H1 (cell line): ENCODE measurements at regions not wholly inside any gene's neighbourhood (a gene's known extent, or its start where the extent isn't known, plus 50 kb on each side); places are given as distances from the start of the nearest gene placed in this dataset.

Experiments
- CTCF ChIA-PET: fragments of 300-600 bp; sonication (Branson Sonifier 250); formaldehyde crosslinking; loops from one replicate; lab custom pipeline; 2021; ENCODE audit not compliant: partially characterized antibody; lab: Charles Lee
- POLR2A ChIA-PET: fragments of 300-600 bp; sonication (Branson Sonifier 250); formaldehyde crosslinking; loops from one replicate; lab custom pipeline; 2021; ENCODE audit warnings: inconsistent platforms; ENCODE audit not compliant: partially characterized antibody; lab: Charles Lee
- DNase-seq, 2 experiments: peaks; one replicate each; pipeline versions ENCODE4 v3.0.0 to v3.0.0-alpha.2; 2010 to 2022; ENCODE audit warnings: low spot score in 2 of 2, low read depth in 1 of 2, mixed read lengths in 1 of 2
- FAIRE-seq: peaks from 2 replicates; lab custom pipeline; 2011; peaks lifted over from hg19 to GRCh38; lab: Jason Lieb, UNC
- H2AFZ ChIP-seq: 2 replicates; pipeline ENCODE4 v1.8.1; 2012; ENCODE audit warnings: low read length, inconsistent platforms
- H2AK5ac ChIP-seq: 2 replicates; pipeline ENCODE4 v1.6.1; 2013; ENCODE audit warnings: low read depth, low read length
- H2BK120ac ChIP-seq: replicated peaks from 2 replicates; pipeline ENCODE3; 2013; ENCODE audit warnings: low read depth, low read length, inconsistent platforms
- H2BK12ac ChIP-seq: 2 replicates; pipeline ENCODE4 v1.6.1; 2013; ENCODE audit warnings: low read depth, low read length
- H2BK15ac ChIP-seq: 2 replicates; pipeline ENCODE4 v1.6.1; 2013; ENCODE audit warnings: low read length
- H2BK20ac ChIP-seq: 2 replicates; pipeline ENCODE4 v1.6.1; 2013; ENCODE audit warnings: low read length
- H2BK5ac ChIP-seq: 2 replicates; pipeline ENCODE4 v1.6.1; 2013; ENCODE audit warnings: low read depth, low read length
- H3K14ac ChIP-seq: 2 replicates; pipeline ENCODE4 v1.6.1; 2013; ENCODE audit warnings: inconsistent platforms; ENCODE audit not compliant: insufficient read length
- H3K18ac ChIP-seq: 2 replicates; pipeline ENCODE4 v1.6.1; 2013; ENCODE audit warnings: low read length; ENCODE audit errors: extremely low read depth
- H3K23ac ChIP-seq: 2 replicates; pipeline ENCODE4 v1.6.1; 2013; ENCODE audit warnings: inconsistent platforms; ENCODE audit not compliant: insufficient read length
- H3K23me2 ChIP-seq: 2 replicates; pipeline ENCODE4 v1.6.1; 2013; ENCODE audit warnings: low read depth, low read length
- H3K27ac ChIP-seq: 2 replicates; pipeline ENCODE4 v1.6.1; 2011; ENCODE audit warnings: low read depth, low read length, inconsistent platforms
- H3K27me3 ChIP-seq, 4 experiments: replicated peaks in 1 of 4; 1 replicate in 1 of 4; 2 replicates in 3 of 4; pipeline versions ENCODE4 v1.6.1 to v1.8.1; 2011 to 2013; ENCODE audit warnings: low read length in 3 of 4, mild to moderate bottlenecking in 3 of 4, inconsistent platforms in 2 of 4, mixed read lengths in 2 of 4, moderate library complexity in 1 of 4; ENCODE audit not compliant: control insufficient read depth in 3 of 4, insufficient read depth in 3 of 4; ENCODE audit errors: extremely low read depth in 1 of 4
- H3K36me3 ChIP-seq, 4 experiments: 2 replicates each; pipeline versions ENCODE4 v1.6.1 to v1.8.1; 2011 to 2013; ENCODE audit warnings: mild to moderate bottlenecking in 4 of 4, low read length in 3 of 4, moderate library complexity in 2 of 4, control low read depth in 1 of 4, inconsistent platforms in 1 of 4; ENCODE audit not compliant: insufficient read depth in 4 of 4, control insufficient read depth in 2 of 4
- H3K4ac ChIP-seq: replicated peaks from 2 replicates; pipeline ENCODE3; 2013; ENCODE audit warnings: low read length, low read depth, mixed read lengths, inconsistent platforms; ENCODE audit not compliant: insufficient read length
- H3K4me1 ChIP-seq, 4 experiments: replicated peaks in 1 of 4; 1 replicate in 1 of 4; 2 replicates in 3 of 4; pipeline versions ENCODE4 v1.6.1 to v1.8.1; 2011 to 2013; ENCODE audit warnings: low read length in 3 of 4, inconsistent platforms in 2 of 4, mixed read lengths in 1 of 4; ENCODE audit not compliant: insufficient read depth in 4 of 4, control insufficient read depth in 3 of 4
- H3K4me2 ChIP-seq, 2 experiments: 2 replicates each; pipeline versions ENCODE4 v1.6.1 to v1.8.1; 2011 to 2013; ENCODE audit warnings: low read depth in 2 of 2, low read length in 2 of 2, control low read depth in 1 of 2, inconsistent platforms in 1 of 2, mild to moderate bottlenecking in 1 of 2; ENCODE audit not compliant: insufficient read depth in 1 of 2
- H3K4me3 ChIP-seq, 4 experiments: fragments of 200-600, 300-600 bp in 1 of 4; sonication (generic), shearing (Covaris generic), sonication (Bioruptor Twin) in 1 of 4; 2 replicates each; pipeline versions ENCODE4 v1.5.1 to v1.8.1; 2011 to 2016; ENCODE audit warnings: low read length in 4 of 4, low read depth in 3 of 4, control low read depth in 2 of 4, inconsistent platforms in 2 of 4, mild to moderate bottlenecking in 2 of 4, mixed read lengths in 1 of 4, moderate library complexity in 1 of 4; ENCODE audit not compliant: insufficient read depth in 2 of 4; ENCODE audit errors: extremely low read depth in 1 of 4
- H3K56ac ChIP-seq: replicated peaks from 2 replicates; pipeline ENCODE3; 2013; ENCODE audit warnings: low read depth, mild to moderate bottlenecking, mixed read lengths, low read length, inconsistent platforms; ENCODE audit not compliant: insufficient read length
- H3K79me1 ChIP-seq: 2 replicates; pipeline ENCODE4 v1.6.1; 2013; ENCODE audit warnings: low read depth, low read length, control low read depth
- H3K79me2 ChIP-seq, 2 experiments: 2 replicates each; pipeline versions ENCODE4 v1.6.1 to v1.8.1; 2012 to 2013; ENCODE audit warnings: low read length in 2 of 2, mild to moderate bottlenecking in 2 of 2, inconsistent platforms in 1 of 2; ENCODE audit not compliant: insufficient read depth in 2 of 2, control insufficient read depth in 1 of 2
- H3K9ac ChIP-seq, 4 experiments: replicated peaks in 1 of 4; 1 replicate in 1 of 4; 2 replicates in 3 of 4; pipeline versions ENCODE4 v1.6.1 to v1.8.1; 2011 to 2013; ENCODE audit warnings: low read depth in 3 of 4, low read length in 3 of 4, control low read depth in 2 of 4, mild to moderate bottlenecking in 2 of 4, moderate library complexity in 2 of 4, inconsistent platforms in 1 of 4; ENCODE audit errors: extremely low read depth in 1 of 4
- H3K9me3 ChIP-seq, 2 experiments: 2 replicates each; pipeline versions ENCODE4 v1.6.1 to v1.8.1; 2012 to 2013; ENCODE audit warnings: mild to moderate bottlenecking in 2 of 2, moderate library complexity in 2 of 2, control low read depth in 1 of 2, inconsistent platforms in 1 of 2, low read depth in 1 of 2, low read length in 1 of 2, mixed read lengths in 1 of 2; ENCODE audit not compliant: insufficient read depth in 2 of 2
- H4K20me1 ChIP-seq, 2 experiments: replicated peaks in 1 of 2; 2 replicates each; pipeline versions ENCODE3 to v1.8.1; 2011 to 2013; ENCODE audit warnings: inconsistent platforms in 2 of 2, low read length in 2 of 2, mild to moderate bottlenecking in 1 of 2; ENCODE audit not compliant: insufficient read depth in 2 of 2, control insufficient read depth in 1 of 2
- H4K5ac ChIP-seq: 2 replicates; pipeline ENCODE4 v1.6.1; 2013; ENCODE audit warnings: low read length, low read depth, mixed read lengths, inconsistent platforms; ENCODE audit not compliant: insufficient read length
- H4K8ac ChIP-seq: 2 replicates; pipeline ENCODE4 v1.8.0; 2013; ENCODE audit warnings: mild to moderate bottlenecking, moderate library complexity, low read length, inconsistent platforms; ENCODE audit not compliant: insufficient read depth; ENCODE audit errors: extremely low read depth
- H4K91ac ChIP-seq: replicated peaks from 2 replicates; pipeline ENCODE3; 2013; ENCODE audit warnings: low read length, mixed read lengths, inconsistent platforms; ENCODE audit not compliant: insufficient read length
- BCL11A ChIP-seq, 2 experiments: IDR thresholded peaks; one replicate each; pipeline ENCODE4 v1.6.1; 2011; ENCODE audit warnings: low read depth in 2 of 2, low read length in 2 of 2, mild to moderate bottlenecking in 2 of 2
- TBP ChIP-seq: IDR thresholded peaks from 2 replicates; pipeline ENCODE4 v1.6.1; 2011; ENCODE audit warnings: low read depth, low read length, improper control_type of control experiment
- WGBS, 2 experiments: shearing (Covaris generic) in 1 of 2; methylation state at CpG; one replicate each; pipeline versions ENCODE4 v1.1.6 to v1.1.7; 2013 to 2015; ENCODE audit warnings: low lambda C conversion rate in 2 of 2, mixed read lengths in 2 of 2, inconsistent platforms in 1 of 2, low coverage in 1 of 2, missing lambda C conversion rate in 1 of 2; ENCODE audit not compliant: insufficient replicate concordance in 2 of 2, insufficient coverage in 1 of 2, insufficient read length in 1 of 2; ENCODE audit errors: extremely low coverage in 1 of 2, missing lambda C conversion rate in 1 of 2; 5-methylcytosine and 5-hydroxymethylcytosine counted together

- Histone ChIP-seq H3K23ac (no peak overlapping the region), H3K27ac (no peak overlapping the region), H3K36me3 (no peaks in the 10 kb centered on the region), H2BK15ac (no peak overlapping the region), H2AK5ac (no peak overlapping the region), H4K91ac (no peak overlapping the region), H3K9ac (no peak overlapping the region), H3K18ac (no peak overlapping the region), H3K27me3 (no peaks in the 10 kb centered on the region), H3K14ac (no peak overlapping the region), H2BK12ac (no peak overlapping the region), H3K79me1 (no peaks in the 10 kb centered on the region), H4K8ac (no peak overlapping the region), H2BK5ac (no peak overlapping the region), H2AFZ (no peak overlapping the region), H4K20me1 (no peaks in the 10 kb centered on the region), H2BK120ac (no peak overlapping the region), H3K23me2 (no peaks in the 10 kb centered on the region; the same call in 1 of the 2 replicates), H4K5ac (no peak overlapping the region), H3K4me3 (no peak overlapping the region), H3K56ac (no peak overlapping the region), H3K79me2 (no peaks in the 10 kb centered on the region), H3K4ac (no peak overlapping the region), H3K4me2 (no peak overlapping the region), H3K9me3 (no peaks in the 10 kb centered on the region), H2BK20ac (no peak overlapping the region), H3K4me1 (peaks cover 0 to 9% (median 5%) of the 10 kb centered on the region in 4 experiments; a peak in 5 of 7 replicates)
- no peak for DNase-seq
- TF ChIP-seq BCL11A (IDR thresholded peaks at IDR 0.05; ENCODE audit: low read depth in 2 of 2, low read length in 2 of 2), result no peak
- TF ChIP-seq TBP, result no peak
- POLR2A ChIA-PET, result interaction anchor here (0.8 kb wide), 1 partner anchor 9 kb away, joined by 4 read pairs; no protein-coding TSS in a partner anchor
- CTCF ChIA-PET, result interaction anchor here (0.7 to 2.2 kb wide), 3 partner anchors 55 to 189 kb away, joined by 3 to 5 read pairs (median 4); no protein-coding TSS in a partner anchor
- 88% methylated on average over 12 of the region's 12 CpGs; no CpG with 5 or more reads in 1 of the 2 experiments for WGBS, 2 experiments
- FAIRE-seq, result no peak
These were observed 104.5 kb downstream of the CHST1 start for GRCh38 chr11:45560913-45561281.
